Peyer's patch (tissue), 4 donors: ENCODE measurements at regions not wholly inside any gene's neighbourhood (a gene's known extent, or its start where the extent isn't known, plus 50 kb on each side); places are given as distances from the start of the nearest gene placed in this dataset.
"Not testable (repeated sequence)": the region's sequence is repeated elsewhere in the genome, so short reads cannot be mapped to it uniquely, and the experiment has no call there.

Experiments
- CTCF ChIP-seq, 6 experiments: fragments of 450-650 bp in 4 of 6; fragments of 200-600 bp in 2 of 6; sonication (generic) in 1 of 6; IDR thresholded peaks; one replicate each; pipeline ENCODE4 v1.5.1; 2017 to 2019; ENCODE audit warnings: antibody characterized with exemption in 6 of 6, mild to moderate bottlenecking in 3 of 6, moderate library complexity in 1 of 6
- POLR2A ChIP-seq, 2 donors: fragments of 450-650 bp; IDR thresholded peaks; one replicate each; pipeline ENCODE4 v1.5.1; 2017; ENCODE audit warnings: antibody characterized with exemption in 2 of 2, mild to moderate bottlenecking in 2 of 2, moderate library complexity in 2 of 2

- TF ChIP-seq CTCF, POLR2A (IDR thresholded peaks at IDR 0.05): not testable (repeated sequence)
These were observed 395.6 kb upstream of the MGMT start for GRCh38 chr10:129071411-129071810.
